GM21619 (cell line): ENCODE measurements at regions not wholly inside any gene's neighbourhood (a gene's known extent, or its start where the extent isn't known, plus 50 kb on each side); places are given as distances from the start of the nearest gene placed in this dataset.

Experiments used
- ATAC-seq: cut with Tn5 transposase; IDR thresholded peaks from one replicate; pipeline ENCODE4 v1.9.1; 2021; ENCODE audit not compliant: unreplicated experiment

GRCh38 chr6:21807299-21808044, 213.9 kb downstream of the SOX4 start:
- ATAC-seq, result no peak

- ATAC-seq, result no peak
Measured at GRCh38 chr6:21808045-21808470, 214.5 kb downstream of the SOX4 start.

GRCh38 chr6:21808551-21809242, 215.1 kb downstream of the SOX4 start:
- ATAC-seq, result no peak

GRCh38 chr6:21811484-21811883, 217.9 kb downstream of the SOX4 start:
- ATAC-seq, result no peak

- no peak for ATAC-seq
Measured at GRCh38 chr6:21816231-21816630, 222.7 kb downstream of the SOX4 start.

GRCh38 chr6:21820442-21820841, 226.9 kb downstream of the SOX4 start:
- no peak for ATAC-seq

- ATAC-seq, result no peak
Measured at GRCh38 chr6:21823371-21823770, 229.8 kb downstream of the SOX4 start.

- ATAC-seq, result no peak
Measured at GRCh38 chr6:21824431-21825177, 231.1 kb downstream of the SOX4 start.

- no peak for ATAC-seq
Measured at GRCh38 chr6:21826023-21826422, 232.5 kb downstream of the SOX4 start.

GRCh38 chr6:21826904-21827303, 233.4 kb downstream of the SOX4 start:
- no peak for ATAC-seq

- ATAC-seq, result no peak
Measured at GRCh38 chr6:21827425-21828202, 234.1 kb downstream of the SOX4 start.

- ATAC-seq, result no peak
Measured at GRCh38 chr6:21828704-21829103, 235.2 kb downstream of the SOX4 start.

GRCh38 chr6:21829126-21829525, 235.6 kb downstream of the SOX4 start:
- ATAC-seq, result no peak

GRCh38 chr6:21831521-21832291, 238.2 kb downstream of the SOX4 start:
- ATAC-seq, result no peak

- no peak for ATAC-seq
Measured at GRCh38 chr6:21836277-21836676, 242.7 kb downstream of the SOX4 start.

- no peak for ATAC-seq
Measured at GRCh38 chr6:21836772-21837425, 243.3 kb downstream of the SOX4 start.

- ATAC-seq, result no peak
Measured at GRCh38 chr6:21840428-21840827, 246.9 kb downstream of the SOX4 start.

- no peak for ATAC-seq
Measured at GRCh38 chr6:21842875-21843645, 249.5 kb downstream of the SOX4 start.
